ENCODE measurements at regions not wholly inside any gene's neighbourhood (a gene's known extent, or its start where the extent isn't known, plus 50 kb on each side); places are given as distances from the start of the nearest gene placed in this dataset.

DNA sequence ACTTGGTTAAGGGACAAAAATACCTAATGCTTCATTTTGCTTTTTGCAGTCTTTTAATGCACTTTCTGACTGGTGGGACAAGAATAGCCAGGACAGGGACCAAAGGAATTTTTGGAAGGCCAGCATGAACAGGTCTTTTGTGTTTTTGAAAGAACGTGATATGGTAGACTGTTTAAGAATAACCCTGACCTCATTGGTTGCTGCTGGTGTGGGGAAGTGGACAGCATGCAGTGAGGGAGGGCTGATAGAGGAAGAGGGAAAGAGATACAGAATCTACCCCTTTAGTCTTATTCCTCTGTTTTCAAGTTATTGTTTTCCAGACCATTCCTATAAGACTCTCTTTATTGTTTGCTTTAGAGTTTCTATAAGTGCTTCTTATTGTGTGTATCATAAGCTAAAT, 816.2 kb downstream of the CDH11 start:
- H4K20me1 ChIP-seq (ENCODE audit: control insufficient read depth, insufficient read depth, insufficient read length) = no peaks in the 10 kb centered on the region
- H3K23ac ChIP-seq (ENCODE audit: insufficient read length, low read depth, low read length) = no peak overlapping the region
- H3K14ac ChIP-seq (ENCODE audit: insufficient read depth, low read length) = no peak overlapping the region
- H3T11ph ChIP-seq (ENCODE audit: low read length) = no peak overlapping the region
- no peak overlapping the region for H2BK15ac ChIP-seq (ENCODE audit: low read depth, low read length)
- no peak overlapping the region for H3K4ac ChIP-seq (ENCODE audit: low read depth, low read length)
- no peak overlapping the region for H4K5ac ChIP-seq (ENCODE audit: insufficient read length, low read depth, low read length)
- no peak overlapping the region for H2BK120ac ChIP-seq (ENCODE audit: low read depth, low read length, poor library complexity, severe bottlenecking)
- H3K4me3 Mint-ChIP-seq = no peak overlapping the region
- TF ChIP-seq, protein P1, sequence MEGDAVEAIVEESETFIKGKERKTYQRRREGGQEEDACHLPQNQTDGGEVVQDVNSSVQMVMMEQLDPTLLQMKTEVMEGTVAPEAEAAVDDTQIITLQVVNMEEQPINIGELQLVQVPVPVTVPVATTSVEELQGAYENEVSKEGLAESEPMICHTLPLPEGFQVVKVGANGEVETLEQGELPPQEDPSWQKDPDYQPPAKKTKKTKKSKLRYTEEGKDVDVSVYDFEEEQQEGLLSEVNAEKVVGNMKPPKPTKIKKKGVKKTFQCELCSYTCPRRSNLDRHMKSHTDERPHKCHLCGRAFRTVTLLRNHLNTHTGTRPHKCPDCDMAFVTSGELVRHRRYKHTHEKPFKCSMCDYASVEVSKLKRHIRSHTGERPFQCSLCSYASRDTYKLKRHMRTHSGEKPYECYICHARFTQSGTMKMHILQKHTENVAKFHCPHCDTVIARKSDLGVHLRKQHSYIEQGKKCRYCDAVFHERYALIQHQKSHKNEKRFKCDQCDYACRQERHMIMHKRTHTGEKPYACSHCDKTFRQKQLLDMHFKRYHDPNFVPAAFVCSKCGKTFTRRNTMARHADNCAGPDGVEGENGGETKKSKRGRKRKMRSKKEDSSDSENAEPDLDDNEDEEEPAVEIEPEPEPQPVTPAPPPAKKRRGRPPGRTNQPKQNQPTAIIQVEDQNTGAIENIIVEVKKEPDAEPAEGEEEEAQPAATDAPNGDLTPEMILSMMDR (conservative IDR thresholded peaks at IDR 0.05) = no peak
- H3K9me3 ChIP-seq (ENCODE audit: control insufficient read depth, low read depth, low read length) = no peaks in the 10 kb centered on the region
- no peak overlapping the region for H2AK5ac ChIP-seq (ENCODE audit: insufficient read length, low read length)
- no CpG with 5 or more reads among the region's 1 CpG for whole genome bisulfite sequencing (ENCODE audit: extremely low coverage, insufficient read length, low lambda C conversion rate)
- no peak overlapping the region for H3K4me2 ChIP-seq (ENCODE audit: insufficient read depth, insufficient read length, low read length)
- H3K9ac ChIP-seq (ENCODE audit: extremely low read depth, insufficient read length, low read length) = no peak overlapping the region
- no peaks in the 10 kb centered on the region for H3K4me1 ChIP-seq (ENCODE audit: insufficient read depth, low read length)
- H2BK12ac ChIP-seq (ENCODE audit: insufficient read length, low read depth, low read length) = no peak overlapping the region
- peaks cover 0 to 12% (median 5%) of the 10 kb centered on the region in 3 experiments; a peak in 4 of 7 replicates for H3K36me3 Mint-ChIP-seq (ENCODE audit: insufficient read depth in 1 of 3, low read depth in 3 of 3)
- peaks cover 3% of the 10 kb centered on the region for H3K27me3 Mint-ChIP-seq (ENCODE audit: low read depth)
- H2BK20ac ChIP-seq (ENCODE audit: low read depth, low read length, poor library complexity, severe bottlenecking) = no peak overlapping the region
- H3K56ac ChIP-seq (ENCODE audit: insufficient read length, low read depth, low read length) = no peak overlapping the region
- H3K18ac ChIP-seq (ENCODE audit: insufficient read length, low read depth, low read length) = no peak overlapping the region
- H3K27ac ChIP-seq (ENCODE audit: insufficient read length, low read depth, low read length) = no peak overlapping the region
- H3K23me2 ChIP-seq (ENCODE audit: insufficient read length, low read depth, low read length, poor library complexity, severe bottlenecking) = no peaks in the 10 kb centered on the region
- H3K79me2 ChIP-seq (ENCODE audit: insufficient read depth, low read length) = no peaks in the 10 kb centered on the region
- no peaks in the 10 kb centered on the region for H3K27me3 ChIP-seq (ENCODE audit: insufficient read depth, low read length)
- no peaks in the 10 kb centered on the region for H3K79me1 ChIP-seq (ENCODE audit: insufficient read depth, low read depth, low read length, poor library complexity, severe bottlenecking)
- H3K4me1 Mint-ChIP-seq = peaks cover 10% of the 10 kb centered on the region in 2 experiments
- H4K8ac ChIP-seq (replicated peaks; ENCODE audit: insufficient read length, low read depth, low read length) = no peak overlapping the region
- no peak for DNase-seq
- H3K9me3 Mint-ChIP-seq = peaks cover 9 to 10% of the 10 kb centered on the region in 2 experiments; a peak in 4 of 5 replicates
- H2AFZ ChIP-seq (ENCODE audit: low read length) = no peak overlapping the region
- no peak overlapping the region for H2BK5ac ChIP-seq (ENCODE audit: insufficient read length, low read length)
- no peak overlapping the region for H3K27ac Mint-ChIP-seq
- H4K91ac ChIP-seq (ENCODE audit: insufficient read length, low read depth, low read length) = no peak overlapping the region

Data from H9 (cell line).